ENCODE measurements at regions not wholly inside any gene's neighbourhood (a gene's known extent, or its start where the extent isn't known, plus 50 kb on each side); places are given as distances from the start of the nearest gene placed in this dataset. TPM values are rescaled to one million over a fixed set of nuclear protein-coding genes. Genes with fewer than 3 reads are reported as not detected.
"Not testable (repeated sequence)": the region's sequence is repeated elsewhere in the genome, so short reads cannot be mapped to it uniquely, and the experiment has no call there.

DNA sequence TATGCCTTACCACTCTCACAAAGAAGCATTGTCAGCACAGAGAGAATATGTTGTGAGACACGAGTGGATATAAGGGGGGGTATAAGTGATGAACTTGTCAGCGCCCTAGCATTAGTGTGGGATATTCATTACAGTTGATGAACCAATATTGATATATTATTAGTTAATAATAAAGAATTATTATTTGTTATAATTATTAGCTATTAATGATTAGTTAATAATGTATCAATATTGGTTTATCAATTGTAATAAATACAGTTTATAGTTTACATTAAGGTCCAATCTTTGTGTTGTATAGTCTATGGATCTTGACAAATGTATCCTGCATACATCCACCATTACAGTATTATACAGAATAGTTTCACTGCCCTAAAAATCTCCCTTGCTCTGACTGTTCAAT is 120.2 kb upstream of the NCAM2 start:
- DNase-seq (ENCODE audit: low read depth), result no peak

DNA sequence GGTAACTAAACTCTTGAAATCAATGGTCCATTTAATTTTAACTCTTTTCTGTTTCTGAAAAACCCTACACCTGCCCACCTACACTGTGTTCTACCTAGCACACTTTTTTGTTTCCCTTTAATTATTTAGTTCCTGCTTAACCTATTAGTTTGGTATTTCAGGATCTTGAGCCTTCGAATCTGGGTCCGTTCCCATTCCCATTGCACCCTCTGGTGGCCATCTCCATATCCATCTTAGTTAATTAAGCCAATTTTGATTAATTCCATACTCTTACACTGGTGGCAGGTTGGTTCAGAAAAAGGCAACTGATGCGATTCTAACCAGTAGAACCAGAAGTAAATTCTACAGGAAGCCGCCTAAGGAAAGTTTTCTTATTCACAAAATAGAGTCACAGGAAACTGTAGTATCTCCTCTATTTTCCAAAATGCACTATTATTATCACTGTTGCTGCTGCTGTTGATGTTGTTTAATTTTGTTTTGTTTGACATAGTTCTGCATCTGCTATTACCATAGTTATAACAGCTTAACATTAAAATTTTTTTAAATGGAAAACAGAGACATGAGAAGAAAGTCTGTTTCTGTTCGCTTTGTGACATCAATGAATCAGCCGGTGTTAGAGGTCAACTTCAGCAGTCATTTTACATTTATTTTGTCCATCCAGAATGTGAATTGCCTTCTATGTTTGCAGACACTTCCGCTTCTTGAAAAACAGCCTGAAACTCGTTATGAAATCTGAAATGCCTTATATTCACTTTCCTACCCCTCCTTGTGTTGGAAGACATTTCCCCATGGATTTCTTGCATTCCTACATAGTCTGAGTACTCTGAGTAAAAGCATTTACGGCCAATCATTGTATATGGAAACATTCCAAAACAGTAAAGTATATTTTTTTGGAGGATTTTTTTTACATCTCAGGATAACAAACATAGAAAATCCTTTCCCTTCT is 115.5 kb upstream of the NCAM2 start:
- DNase-seq (ENCODE audit: low read depth), result peak; percentile 41

DNA sequence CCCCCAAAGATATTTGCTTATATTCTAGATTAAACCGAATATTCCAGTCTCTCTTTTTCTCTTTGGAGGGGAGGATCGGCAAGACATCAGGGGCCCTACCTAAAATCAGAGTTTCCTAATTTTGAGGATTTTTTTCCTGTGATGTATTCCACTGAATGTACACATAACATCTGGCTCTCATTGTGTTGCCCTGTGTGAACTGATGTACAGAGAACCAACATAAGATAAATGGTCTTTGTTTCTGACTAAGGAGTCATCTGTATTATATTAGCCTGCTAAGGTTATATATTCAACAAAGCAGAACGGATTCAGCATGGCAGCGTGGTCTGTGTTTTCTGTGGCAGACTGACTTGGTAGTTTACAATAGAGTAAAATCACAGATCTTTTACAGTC is 114.8 kb upstream of the NCAM2 start:
- DNase-seq (ENCODE audit: low read depth), result no peak

DNA sequence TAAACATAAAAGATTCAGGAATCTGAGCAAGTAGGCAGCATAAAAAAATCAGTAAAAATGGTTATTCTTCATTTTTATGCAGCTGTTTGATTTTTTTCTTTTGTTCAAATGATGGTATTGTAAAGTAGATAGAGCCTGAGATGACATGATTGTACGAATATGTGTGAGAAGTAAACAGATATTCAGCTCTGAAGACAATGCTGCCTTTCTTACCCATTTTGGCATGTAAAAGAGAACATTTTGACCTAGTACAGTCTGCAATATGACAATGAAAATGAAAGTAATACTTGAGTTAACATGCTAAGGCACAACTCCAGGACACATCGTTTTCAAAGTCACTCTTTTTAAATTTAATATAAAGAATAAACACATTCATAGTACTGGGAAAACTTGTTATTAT is 95.7 kb upstream of the NCAM2 start:
- peak; percentile 4 for DNase-seq (ENCODE audit: low read depth)

DNA sequence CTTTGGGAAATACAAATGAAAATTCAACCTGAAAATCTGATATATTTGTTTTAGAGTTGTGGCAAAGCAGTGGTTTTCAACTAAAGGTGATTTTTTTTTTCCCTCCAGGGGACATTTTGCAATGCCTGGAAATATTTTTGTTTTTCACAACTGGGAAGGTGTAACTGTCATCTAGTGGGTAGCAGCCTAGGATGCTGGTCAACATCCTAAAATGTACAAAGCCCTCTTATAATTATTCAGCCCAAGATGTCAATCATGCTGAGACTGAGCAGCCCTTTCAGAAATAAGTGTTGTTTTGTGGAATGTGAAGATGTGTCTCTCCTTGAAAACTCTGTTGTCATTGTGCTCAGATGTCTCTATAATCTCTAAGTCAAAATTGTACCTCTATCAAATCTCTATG is 95.2 kb upstream of the NCAM2 start:
- DNase-seq (ENCODE audit: low read depth), result no peak

DNA sequence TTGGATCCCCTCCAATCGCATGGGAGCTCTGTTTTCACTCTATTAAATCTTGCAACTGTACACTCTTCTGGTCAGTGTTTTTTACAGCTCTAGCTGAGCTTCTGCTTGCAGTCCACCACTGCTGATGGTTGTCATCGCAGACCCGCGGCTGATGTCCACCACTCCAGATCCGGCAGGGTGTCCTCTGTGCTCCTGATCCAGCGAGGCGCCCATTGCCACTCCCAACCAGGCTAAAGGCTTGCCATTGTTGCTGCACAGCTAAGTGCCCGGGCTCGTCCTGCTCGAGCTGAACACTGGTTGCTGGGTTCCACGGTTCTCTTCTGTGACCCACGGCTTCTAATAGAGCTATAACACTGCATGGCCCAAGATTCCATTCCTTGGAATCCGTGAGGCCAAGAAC is 70.7 kb upstream of the NCAM2 start:
- not testable (repeated sequence) for DNase-seq (ENCODE audit: low read depth)

DNA sequence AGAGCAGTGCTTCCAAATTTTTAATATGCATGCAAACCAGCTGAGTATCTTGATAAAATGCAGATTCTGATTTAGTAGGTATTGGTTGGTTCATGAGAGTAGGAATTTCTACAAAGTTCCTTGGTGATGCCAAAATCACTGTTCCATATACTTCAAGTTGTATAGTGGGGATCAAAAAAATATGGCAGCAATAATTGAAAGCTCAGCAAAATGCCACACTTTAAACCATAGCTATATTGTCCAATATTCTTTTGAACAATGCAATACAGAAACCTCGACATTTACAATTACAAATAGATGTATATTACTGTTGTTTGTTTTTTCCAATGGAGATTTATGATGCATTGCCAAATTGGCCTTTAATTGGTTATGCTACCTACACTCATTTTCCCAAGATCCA is 55.7 kb upstream of the NCAM2 start:
- no peak for DNase-seq (ENCODE audit: low read depth)

DNA sequence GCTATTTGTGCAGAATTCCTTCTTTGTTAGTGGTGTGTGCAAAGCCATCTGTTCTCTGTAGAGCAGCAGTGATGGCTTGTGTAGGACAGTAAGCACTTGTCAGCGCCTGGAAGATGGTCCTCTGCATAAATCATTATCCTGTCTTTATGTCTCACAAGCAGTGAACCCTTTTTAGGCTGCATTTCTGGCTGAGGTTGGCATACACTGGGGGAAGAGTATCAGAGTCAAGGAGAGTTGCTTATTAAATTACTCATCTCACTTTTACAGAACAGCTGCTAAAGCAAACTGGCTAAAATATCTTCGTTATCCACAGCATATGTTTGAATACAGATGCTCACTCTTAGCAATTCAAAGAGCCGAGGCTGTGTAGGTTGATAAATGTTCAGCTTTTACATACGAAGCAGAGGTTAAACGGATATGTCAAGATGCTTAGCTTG is 54.6 kb upstream of the NCAM2 start:
- DNase-seq (ENCODE audit: low read depth), result no peak

DNA sequence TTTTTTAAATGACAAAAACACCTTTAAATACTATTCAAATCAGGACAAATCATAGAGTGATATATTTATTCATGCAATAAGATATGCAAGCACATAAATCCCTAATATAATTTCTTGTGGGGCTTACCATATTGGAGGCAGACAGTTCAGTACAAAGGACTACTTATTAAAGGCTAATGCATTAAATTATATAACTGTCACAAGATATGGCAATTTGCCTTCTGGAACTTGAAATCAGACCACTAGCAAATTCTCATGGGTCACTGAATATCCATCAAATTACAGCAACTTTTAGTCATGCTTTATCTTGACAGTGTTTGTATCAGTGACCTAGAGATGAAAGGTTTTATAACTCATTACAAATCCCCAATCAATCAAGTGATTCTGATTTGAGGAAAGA is 54.1 kb upstream of the NCAM2 start:
- DNase-seq (ENCODE audit: low read depth), result no peak

DNA sequence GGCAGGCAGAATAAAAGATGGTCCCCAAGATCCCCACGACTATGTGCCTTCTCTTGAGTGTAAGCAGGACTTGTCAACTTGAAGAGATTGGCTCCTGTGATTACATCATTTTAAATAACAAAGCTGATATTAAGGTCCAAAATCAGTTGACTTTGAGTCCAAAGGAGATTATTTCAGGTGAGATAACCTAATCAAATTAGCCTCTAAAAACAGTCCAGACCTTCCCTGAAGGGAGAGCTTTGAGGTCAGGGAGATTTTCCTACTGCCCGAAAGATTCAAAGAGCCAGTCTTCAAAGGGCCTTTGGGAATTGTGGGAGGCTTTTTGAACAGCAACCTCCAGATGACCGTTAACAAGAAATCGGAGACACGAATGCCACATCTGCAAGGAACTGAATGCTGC is 51.5 kb upstream of the NCAM2 start:
- no peak for DNase-seq (ENCODE audit: low read depth)

Small RNA genes in the stretch of these regions (small RNA-seq; reads per million reads assigned to genes)
- not detected for gene AL157359.3
- not detected for gene AP001506.1
- not detected for gene MIR548X
- not detected for gene RN7SKP147
- not detected for gene RNU1-139P
- gene RNU6-772P, result not detected
- not detected for gene RPL37P4

All from HT1080 (cell line).